ENCODE measurements at regions not wholly inside any gene's neighbourhood (a gene's known extent, or its start where the extent isn't known, plus 50 kb on each side); places are given as distances from the start of the nearest gene placed in this dataset.

- TF ChIP-seq CTCF (conservative IDR thresholded peaks at IDR 0.05; ENCODE audit: control insufficient read depth, insufficient read depth, low read depth, low read length), result no peak
- DNase-seq (ENCODE audit: low read depth), result no peak
- no peak overlapping the region for H3K4me3 ChIP-seq (ENCODE audit: control insufficient read depth, low read depth, low read length)
Measured at GRCh38 chr2:15814946-15815345, 125.4 kb upstream of the MYCN start.

- H3K4me3 ChIP-seq (ENCODE audit: control insufficient read depth, low read depth, low read length), result no peak overlapping the region
- TF ChIP-seq CTCF (conservative IDR thresholded peaks at IDR 0.05; ENCODE audit: control insufficient read depth, insufficient read depth, low read depth, low read length), result no peak
- no peak for DNase-seq (ENCODE audit: low read depth)
Measured at GRCh38 chr2:15816226-15816625, 124.1 kb upstream of the MYCN start.

DNA sequence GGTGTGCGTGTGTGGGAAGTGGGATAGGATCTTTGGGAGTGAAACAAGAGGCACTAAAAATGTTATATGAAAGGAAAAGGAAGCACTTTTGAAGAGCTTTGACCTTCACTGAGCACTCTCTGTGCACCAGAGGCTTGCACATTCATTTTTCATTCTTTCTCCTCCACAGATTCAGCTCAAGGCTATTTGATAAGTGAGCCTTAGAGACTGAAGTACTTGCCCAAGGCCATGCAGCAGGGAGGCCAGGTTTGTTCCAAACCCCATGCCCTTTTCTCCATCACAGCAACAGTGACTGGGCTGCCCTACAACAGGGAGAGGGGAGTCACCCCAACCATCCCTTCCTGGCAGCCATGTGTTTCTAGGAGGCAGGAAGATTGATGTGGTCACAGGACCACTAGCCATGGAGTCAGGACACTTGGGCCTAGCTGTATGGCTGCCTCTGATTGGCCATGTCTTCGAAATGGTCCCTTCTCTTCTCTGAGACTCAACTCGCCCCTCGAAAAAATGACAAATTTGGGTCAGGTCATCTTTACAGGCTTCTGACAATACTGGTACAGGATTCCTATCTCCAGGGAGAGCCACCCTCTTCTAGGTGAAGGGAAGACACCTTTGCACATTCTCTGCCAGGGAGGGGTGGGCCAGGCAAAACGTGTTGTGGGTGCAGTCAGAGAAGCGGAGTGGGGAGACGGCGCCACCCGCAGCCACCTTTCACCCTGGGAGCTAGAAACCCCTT lies 123.5 kb upstream of the MYCN start:
- no peak for DNase-seq (ENCODE audit: low read depth)
- no peak overlapping the region for H3K4me3 ChIP-seq (ENCODE audit: control insufficient read depth, low read depth, low read length)
- no peak for TF ChIP-seq CTCF (conservative IDR thresholded peaks at IDR 0.05; ENCODE audit: control insufficient read depth, insufficient read depth, low read depth, low read length)

DNA sequence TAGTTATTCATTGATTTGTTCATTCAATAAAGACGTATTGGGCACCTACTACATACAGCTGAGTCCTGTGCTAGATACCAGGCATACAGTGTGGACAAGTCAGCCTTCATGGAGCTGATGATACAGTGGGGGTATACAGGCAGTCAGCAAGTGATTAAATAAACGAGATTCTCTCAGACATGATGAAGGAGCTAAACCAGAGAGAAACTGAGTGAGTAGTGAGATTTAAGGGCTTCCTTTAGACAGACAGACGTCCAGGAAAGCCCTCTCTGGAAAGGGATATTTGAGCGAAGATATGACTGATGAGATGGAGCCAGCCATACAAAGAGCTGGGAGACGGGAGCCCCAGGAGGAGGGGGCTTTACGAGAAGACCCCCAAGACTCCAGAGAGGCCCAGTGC lies 122.6 kb upstream of the MYCN start:
- H3K4me3 ChIP-seq (ENCODE audit: control insufficient read depth, low read depth, low read length), result no peak overlapping the region
- TF ChIP-seq CTCF (conservative IDR thresholded peaks at IDR 0.05; ENCODE audit: control insufficient read depth, insufficient read depth, low read depth, low read length), result no peak
- DNase-seq (ENCODE audit: low read depth), result no peak

- no peak for DNase-seq (ENCODE audit: low read depth)
- H3K4me3 ChIP-seq (ENCODE audit: control insufficient read depth, low read depth, low read length), result no peak overlapping the region
- no peak for TF ChIP-seq CTCF (conservative IDR thresholded peaks at IDR 0.05; ENCODE audit: control insufficient read depth, insufficient read depth, low read depth, low read length)
Measured at GRCh38 chr2:15818318-15818753, 122.0 kb upstream of the MYCN start.

- no peak for TF ChIP-seq CTCF (conservative IDR thresholded peaks at IDR 0.05; ENCODE audit: control insufficient read depth, insufficient read depth, low read depth, low read length)
- no peak for DNase-seq (ENCODE audit: low read depth)
- no peak overlapping the region for H3K4me3 ChIP-seq (ENCODE audit: control insufficient read depth, low read depth, low read length)
Measured at GRCh38 chr2:15818881-15819280, 121.5 kb upstream of the MYCN start.
